HG02943 (cell line): ENCODE measurements at regions not wholly inside any gene's neighbourhood (a gene's known extent, or its start where the extent isn't known, plus 50 kb on each side); places are given as distances from the start of the nearest gene placed in this dataset.

Experiments
- ATAC-seq: cut with Tn5 transposase; IDR thresholded peaks from one replicate; pipeline ENCODE4 v1.9.1; 2021; ENCODE audit warnings: mild to moderate bottlenecking, low read depth, moderate library complexity; ENCODE audit not compliant: unreplicated experiment

DNA sequence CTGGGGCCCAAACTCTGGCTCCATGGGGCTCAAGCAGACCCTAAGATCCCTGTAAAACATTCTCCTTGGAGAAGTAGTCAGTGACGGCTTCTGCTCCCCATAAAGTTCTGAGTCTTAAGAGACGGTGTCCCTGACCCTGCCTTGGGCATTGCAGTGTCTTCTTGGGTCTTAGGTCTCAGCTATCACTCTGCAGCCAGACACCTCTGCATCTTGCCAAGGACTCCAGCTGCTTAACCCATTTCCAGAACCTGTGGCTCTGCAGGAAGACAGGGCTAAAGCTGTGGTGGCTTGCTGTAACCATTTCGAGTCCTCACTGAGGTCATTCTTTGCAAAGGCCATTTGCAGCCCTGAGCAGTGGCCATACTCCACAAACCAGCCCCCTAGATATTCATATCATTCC, 337.1 kb upstream of the ZMIZ1 start:
- no peak for ATAC-seq

- no peak for ATAC-seq
Measured at GRCh38 chr10:78732381-78732780, 336.4 kb upstream of the ZMIZ1 start.

GRCh38 chr10:78736926-78737630, 331.7 kb upstream of the ZMIZ1 start:
- no peak for ATAC-seq

DNA sequence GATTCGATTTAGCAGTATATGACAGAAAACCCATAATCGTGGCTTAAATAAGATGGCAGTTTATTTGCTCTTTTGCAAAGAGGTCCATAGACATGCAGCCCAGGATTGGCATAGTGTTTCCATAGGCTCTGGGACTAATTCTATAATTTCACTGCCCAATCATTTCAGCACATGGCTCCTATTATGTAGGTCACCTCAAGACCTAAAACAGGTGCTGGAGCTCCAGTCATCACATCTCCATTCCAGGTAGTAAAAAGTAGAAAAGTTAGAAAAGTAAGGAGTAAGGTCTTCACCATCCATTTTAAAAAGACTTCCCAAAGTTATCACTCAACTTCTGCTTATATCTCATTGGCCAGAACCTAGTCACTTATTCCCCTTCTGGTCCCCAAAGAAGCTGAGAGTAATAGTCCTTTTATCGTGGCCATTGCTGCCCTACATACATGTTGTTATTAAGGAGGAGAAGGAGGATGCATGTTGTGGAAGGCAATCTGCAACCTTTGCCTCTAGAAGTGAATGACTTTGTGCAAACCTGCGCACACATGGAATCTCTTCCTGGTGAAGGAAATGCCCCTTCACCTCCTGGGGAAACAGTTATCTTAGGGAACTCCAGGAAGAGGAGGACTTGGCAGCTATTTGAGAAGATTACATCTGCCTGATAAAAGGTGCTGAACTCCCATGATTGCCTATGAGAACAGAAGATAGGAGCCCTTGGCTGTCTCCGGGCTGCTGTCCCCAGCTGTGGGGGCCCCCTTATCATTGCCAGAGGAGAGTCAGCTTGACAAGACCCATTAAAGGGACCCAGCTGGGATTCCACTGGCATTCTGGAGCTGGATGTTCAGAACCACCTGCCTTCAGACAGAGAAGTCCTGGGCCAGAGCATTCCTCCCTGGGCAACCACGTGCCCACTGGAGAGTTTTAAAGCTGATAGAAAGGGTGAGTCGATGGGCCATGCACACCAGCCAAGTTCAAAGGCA, 330.6 kb upstream of the ZMIZ1 start:
- ATAC-seq: no peak

- ATAC-seq: no peak
Measured at GRCh38 chr10:78738861-78739260, 329.9 kb upstream of the ZMIZ1 start.

GRCh38 chr10:78739444-78740053, 329.2 kb upstream of the ZMIZ1 start:
- ATAC-seq: no peak

DNA sequence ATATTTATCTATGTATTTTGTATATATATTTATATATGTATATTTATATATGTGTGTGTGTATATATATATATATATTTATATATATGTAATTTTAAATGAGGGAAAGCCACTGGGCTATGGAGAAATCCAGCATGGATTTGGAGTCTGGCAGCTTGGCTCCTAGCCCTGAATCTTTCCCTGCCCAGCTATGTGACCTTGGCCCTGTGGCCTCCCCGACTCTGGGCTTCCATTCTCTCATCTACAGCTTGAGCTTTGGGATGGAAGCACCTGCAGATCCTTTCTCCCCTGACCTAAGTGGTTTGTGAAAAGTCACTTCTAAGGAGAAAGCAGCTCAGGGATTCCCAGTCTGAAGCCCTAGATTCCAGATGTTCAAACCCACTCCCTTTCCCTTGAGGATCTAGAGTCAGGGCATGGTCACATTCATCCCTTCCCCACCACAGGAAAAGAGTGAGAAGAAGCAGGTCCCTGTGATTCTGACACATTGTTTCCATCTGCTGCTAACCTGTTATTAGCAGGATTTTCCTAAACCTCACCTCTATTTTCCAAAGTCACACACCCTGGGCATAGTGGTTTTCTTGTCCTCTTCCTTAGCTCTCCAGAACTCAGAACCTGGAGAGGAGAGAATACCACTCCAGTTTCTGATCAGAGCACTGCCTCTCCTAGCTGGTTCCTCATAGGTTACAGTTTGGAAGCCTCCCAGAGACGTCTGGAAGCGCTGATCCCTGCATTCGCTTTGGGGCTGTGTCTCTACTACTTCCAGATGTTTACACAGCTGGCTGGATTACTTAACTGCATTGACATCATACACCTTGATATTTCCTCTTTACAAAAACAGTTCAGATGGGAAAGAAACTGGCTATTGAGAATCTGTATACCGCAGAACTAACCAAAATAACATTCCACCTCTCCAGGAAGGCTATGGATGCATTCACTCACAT, 327.5 kb upstream of the ZMIZ1 start:
- no peak for ATAC-seq

DNA sequence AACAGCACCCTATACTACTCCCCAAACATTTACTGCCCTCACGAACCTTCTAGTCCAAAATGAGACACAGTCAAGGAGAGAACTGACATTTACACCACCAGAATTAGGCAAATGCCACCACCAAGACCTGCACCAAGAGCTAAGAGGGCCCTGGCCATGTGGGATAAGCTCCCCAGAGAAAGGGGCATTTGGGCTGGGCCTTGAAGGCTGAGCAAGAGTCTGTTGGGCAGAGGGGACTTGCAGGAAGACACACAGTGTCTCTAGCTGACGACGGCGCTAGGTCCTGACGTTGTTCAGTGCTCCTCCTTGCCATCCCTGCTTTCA, 326.4 kb upstream of the ZMIZ1 start:
- no peak for ATAC-seq

DNA sequence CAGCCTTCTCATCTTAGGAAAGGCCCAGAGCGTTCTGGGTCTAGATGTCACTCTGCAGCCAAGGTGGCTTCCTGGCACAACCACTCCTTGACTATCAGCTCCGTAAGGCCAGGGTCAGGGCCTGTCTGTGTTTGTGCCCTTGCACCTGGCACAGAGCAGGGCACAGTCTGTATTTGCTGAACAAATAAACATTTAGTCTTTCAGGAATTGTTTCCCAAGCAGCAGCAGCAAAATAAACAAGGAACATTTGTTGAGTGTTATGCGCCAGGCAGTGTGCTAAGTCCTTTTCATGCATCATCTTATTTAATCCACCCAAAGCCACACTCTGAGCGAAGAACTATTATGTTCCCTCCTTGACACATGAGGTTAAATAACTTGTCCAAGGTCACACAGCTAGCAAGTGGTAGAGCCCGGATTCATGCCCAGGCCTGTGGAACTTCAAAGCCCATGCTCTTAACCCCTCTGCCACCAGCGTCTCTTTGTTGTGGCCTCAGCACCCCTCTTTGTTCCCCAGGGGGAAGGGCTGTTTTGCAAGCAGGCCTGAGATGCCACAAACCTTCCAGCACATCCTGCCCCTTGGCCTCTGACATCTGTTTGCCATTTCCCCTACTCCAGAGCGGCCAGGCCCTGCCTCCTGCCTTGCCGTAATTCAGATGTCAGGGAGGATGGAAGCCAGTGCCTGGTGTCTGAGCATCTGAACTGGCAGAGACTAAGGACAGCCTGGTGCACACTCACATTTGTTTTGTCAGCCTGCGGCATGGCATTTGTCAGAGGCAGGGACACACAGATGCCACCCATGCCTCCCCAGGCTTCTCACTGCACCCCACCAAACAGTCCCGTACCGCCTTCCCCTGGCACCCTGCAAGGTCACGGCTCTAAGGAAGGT, 325.8 kb upstream of the ZMIZ1 start:
- no peak for ATAC-seq

- ATAC-seq: no peak
Measured at GRCh38 chr10:78744056-78744455, 324.7 kb upstream of the ZMIZ1 start.

DNA sequence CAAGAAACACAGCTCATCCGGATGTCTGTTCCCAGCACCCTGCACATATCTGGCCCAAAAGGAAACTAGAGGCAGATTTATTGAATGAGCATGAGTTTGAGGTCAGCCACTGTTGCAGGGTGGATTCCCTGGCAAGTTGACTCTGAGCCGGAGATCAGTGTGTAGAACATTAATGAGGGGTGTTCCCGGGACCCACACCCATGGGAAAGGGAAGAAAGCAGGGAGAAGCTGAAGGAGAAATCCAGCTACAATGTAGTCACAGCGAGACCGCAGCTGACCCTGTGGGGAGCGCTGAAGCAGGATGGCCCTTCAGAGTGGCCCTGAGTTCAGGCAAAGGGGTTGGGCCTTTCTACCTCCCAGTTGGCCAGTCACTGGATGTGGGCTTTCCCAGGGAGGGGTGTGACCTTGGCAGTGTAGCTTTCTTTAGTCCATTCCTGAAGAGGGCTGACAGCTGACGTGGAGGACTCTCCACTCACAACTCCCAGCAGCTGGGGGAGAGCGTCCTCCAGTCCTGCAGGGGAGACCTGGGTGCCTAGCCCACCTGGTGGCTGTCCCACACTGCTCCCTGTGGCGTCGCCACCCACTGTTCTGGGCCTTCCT, 324.2 kb upstream of the ZMIZ1 start:
- ATAC-seq: no peak

GRCh38 chr10:78745441-78745840, 323.3 kb upstream of the ZMIZ1 start:
- ATAC-seq: no peak

DNA sequence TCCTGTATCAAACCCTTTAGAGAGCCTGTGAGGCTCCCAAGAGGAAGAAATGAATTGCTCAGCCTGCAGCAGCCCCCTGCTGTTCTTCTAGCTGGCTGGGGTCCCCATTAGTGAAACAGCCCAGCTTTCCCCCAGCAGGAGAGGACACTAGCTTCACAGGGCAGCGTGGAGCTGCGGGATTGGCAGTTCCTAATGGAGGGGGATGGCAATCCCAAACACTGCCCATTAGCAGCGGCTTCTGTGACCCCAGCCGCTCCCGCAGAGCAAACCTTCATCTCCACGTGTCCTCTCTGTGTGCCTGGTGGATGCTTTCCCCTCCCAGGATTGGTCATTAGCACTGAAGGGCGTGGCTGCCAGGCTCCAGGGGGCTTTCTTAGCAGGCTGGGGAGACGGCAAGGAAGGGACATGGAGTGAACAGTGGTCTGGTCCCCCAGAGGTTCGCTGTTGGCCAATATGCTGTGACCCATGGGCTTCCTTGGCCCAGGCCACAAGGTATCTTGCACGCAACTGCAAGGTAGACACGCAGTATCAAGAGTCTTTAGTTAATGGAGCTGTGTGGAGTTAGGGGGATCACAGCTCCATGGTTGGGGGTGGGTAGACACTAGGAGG, 322.5 kb upstream of the ZMIZ1 start:
- no peak for ATAC-seq

GRCh38 chr10:78747401-78748234, 321.1 kb upstream of the ZMIZ1 start:
- no peak for ATAC-seq

DNA sequence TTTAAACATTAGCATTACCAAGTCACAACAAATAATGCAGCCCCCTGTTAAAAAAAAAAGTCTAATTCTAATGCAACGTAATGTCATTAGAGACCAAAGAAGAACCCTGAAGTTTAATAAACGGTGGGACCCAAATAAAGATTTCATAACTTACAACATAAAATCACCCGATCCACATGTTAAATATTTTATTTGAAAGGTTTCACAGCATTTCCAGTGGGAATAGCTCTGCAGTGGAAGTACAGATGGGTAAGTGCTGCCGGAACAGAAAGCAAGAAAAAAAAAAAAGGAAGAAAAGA, 320.6 kb upstream of the ZMIZ1 start:
- no peak for ATAC-seq

DNA sequence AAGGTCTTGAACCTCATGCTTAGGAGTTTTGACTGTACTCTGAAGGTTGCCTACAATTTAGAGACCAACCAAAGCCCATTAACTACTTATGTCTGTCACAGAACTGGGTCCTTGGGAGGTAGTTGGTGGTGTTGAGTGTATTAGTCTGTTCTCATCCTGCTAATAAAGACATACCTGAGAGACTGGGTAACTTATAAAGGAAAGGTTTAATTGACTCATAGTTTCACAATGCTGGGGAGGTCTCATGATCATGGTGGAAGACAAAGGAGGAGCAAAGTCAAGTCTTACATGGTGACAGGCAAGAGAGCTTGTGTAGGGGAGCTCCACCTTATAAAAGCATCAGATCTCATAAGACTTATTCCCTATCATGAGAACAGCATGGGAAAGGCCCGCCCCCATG, 319.6 kb upstream of the ZMIZ1 start:
- no peak for ATAC-seq

- no peak for ATAC-seq
Measured at GRCh38 chr10:78749898-78750297, 318.9 kb upstream of the ZMIZ1 start.

DNA sequence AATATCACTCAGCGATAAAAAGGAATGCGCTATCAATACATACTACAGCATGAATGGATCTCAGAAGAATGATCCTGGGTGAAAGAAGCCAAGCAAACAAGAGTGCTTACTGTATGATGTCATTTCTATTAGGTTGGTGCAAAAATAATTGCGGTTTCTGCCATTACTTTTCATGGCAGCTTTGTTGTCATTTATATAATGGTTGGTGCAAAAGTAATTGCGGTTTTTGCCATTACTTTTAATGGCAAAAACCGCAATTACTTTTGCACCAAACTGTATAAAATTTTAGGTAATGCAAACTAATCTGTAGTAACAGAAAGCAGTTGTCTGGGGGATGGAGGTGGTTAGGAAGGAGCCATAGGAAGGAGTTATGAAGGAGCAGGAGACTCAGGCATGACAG, 318.3 kb upstream of the ZMIZ1 start:
- no peak for ATAC-seq
